ENCODE measurements at regions not wholly inside any gene's neighbourhood (a gene's known extent, or its start where the extent isn't known, plus 50 kb on each side); places are given as distances from the start of the nearest gene placed in this dataset.

DNA sequence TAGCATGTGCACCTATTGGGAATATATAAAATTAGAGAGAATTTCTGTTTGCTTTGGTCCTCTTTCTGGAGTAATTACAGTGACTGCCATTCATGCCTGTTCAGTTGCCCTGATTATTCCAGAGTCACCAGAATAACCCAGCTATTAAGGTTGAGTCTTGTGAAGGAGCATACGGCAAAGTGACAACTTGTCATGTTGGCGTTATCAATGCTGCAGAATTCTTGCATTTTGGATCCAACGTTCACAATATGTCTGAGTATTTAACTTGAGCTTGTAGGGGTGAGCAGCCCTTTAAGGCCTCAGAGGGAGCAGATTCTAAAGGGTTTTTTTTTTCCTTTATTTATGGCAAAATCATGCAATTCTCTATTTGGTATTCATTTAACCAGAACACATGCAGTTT, 419.4 kb upstream of the MGMT start:
- peaks cover 11% of the 10 kb centered on the region for H3K4me1 Mint-ChIP-seq
- TF ChIP-seq, protein P1, sequence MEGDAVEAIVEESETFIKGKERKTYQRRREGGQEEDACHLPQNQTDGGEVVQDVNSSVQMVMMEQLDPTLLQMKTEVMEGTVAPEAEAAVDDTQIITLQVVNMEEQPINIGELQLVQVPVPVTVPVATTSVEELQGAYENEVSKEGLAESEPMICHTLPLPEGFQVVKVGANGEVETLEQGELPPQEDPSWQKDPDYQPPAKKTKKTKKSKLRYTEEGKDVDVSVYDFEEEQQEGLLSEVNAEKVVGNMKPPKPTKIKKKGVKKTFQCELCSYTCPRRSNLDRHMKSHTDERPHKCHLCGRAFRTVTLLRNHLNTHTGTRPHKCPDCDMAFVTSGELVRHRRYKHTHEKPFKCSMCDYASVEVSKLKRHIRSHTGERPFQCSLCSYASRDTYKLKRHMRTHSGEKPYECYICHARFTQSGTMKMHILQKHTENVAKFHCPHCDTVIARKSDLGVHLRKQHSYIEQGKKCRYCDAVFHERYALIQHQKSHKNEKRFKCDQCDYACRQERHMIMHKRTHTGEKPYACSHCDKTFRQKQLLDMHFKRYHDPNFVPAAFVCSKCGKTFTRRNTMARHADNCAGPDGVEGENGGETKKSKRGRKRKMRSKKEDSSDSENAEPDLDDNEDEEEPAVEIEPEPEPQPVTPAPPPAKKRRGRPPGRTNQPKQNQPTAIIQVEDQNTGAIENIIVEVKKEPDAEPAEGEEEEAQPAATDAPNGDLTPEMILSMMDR (conservative IDR thresholded peaks at IDR 0.05) = no peak
- no peak overlapping the region for H3K27ac Mint-ChIP-seq (ENCODE audit: unreplicated experiment)
- DNase-seq (ENCODE audit: low read depth, low spot score) = no peak
- H3K9me3 Mint-ChIP-seq = no peaks in the 10 kb centered on the region
- H3K27me3 Mint-ChIP-seq (ENCODE audit: low read depth) = peaks cover 5% of the 10 kb centered on the region
- no peaks in the 10 kb centered on the region for H3K36me3 Mint-ChIP-seq (ENCODE audit: low read depth)
- no peak overlapping the region for H3K4me3 Mint-ChIP-seq

DNA sequence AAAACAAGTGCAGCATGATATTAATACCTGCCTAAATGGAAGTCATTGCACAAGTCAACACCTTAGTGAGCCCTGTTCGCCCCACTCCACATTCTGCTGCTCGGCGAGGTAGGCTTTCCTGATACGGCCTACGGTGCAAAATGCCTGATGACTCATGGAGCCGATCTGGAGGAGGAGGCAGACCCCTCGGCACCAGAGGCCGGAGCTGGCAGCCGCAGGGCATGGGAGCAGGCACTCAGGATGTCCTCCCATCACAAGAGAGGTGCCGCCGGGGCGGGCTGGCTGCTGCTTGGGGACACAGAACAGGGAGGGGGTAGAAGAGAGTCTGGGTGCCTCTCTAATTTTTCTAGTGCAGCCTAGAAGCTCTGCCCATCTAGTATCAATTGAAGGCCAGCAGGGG, 418.5 kb upstream of the MGMT start:
- TF ChIP-seq, protein P1 (conservative IDR thresholded peaks at IDR 0.05) = no peak
- Mint-ChIP-seq H3K27me3 (ENCODE audit: low read depth) (peaks cover 2% of the 10 kb centered on the region), H3K4me1 (peaks cover 4% of the 10 kb centered on the region), H3K27ac (ENCODE audit: unreplicated experiment) (no peak overlapping the region), H3K9me3 (no peaks in the 10 kb centered on the region), H3K4me3 (no peak overlapping the region), H3K36me3 (ENCODE audit: low read depth) (no peaks in the 10 kb centered on the region)
- DNase-seq (ENCODE audit: low read depth, low spot score) = no peak

DNA sequence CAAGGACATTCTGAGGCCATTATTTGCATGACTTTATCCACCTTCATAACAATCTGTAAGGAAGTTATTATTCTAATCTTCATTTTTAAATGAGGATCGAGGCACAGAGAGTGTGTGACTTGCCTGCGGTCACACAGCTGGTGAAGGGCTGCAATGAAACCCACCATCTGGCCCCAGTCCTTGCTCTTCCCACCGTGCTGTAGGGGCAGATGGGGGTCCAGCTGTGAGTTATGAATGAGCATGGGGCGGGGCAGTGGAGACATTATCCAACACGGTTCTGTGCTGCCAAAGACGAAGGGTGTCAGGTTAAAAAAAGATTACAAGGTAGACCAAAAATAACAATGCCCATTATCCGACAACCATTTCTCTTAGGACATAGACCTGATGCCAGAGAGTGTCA, 417.5 kb upstream of the MGMT start:
- TF ChIP-seq, protein P1 (conservative IDR thresholded peaks at IDR 0.05) = no peak
- Mint-ChIP-seq H3K9me3 (no peaks in the 10 kb centered on the region), H3K36me3 (ENCODE audit: low read depth) (no peaks in the 10 kb centered on the region), H3K4me1 (no peaks in the 10 kb centered on the region), H3K4me3 (no peak overlapping the region), H3K27ac (ENCODE audit: unreplicated experiment) (no peak overlapping the region), H3K27me3 (ENCODE audit: low read depth) (peaks cover 2% of the 10 kb centered on the region)
- DNase-seq (ENCODE audit: low read depth, low spot score) = no peak

DNA sequence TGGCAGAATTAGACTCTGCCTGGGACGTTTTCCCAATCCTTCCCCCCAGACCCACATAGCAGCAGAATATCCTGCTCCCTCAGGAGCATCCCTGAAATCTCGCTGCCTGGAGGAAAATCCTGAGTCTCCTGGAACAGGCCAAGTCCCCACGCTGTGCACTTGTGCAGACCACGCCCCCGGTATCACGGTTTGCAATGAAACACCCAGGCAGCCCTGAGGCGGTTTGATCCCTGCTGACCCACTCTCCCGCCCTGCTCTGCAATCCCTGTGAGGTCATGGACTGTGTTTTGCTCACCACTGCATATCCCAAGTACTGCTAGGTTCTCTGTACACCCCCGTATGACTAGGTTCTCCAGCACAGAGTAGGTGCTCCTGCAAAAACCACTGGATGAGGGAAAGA, 411.8 kb upstream of the MGMT start:
- Mint-ChIP-seq H3K27ac (ENCODE audit: unreplicated experiment) (no peak overlapping the region), H3K4me3 (no peak overlapping the region), H3K9me3 (no peaks in the 10 kb centered on the region), H3K4me1 (peaks cover 10% of the 10 kb centered on the region), H3K36me3 (ENCODE audit: low read depth) (no peaks in the 10 kb centered on the region), H3K27me3 (ENCODE audit: low read depth) (no peaks in the 10 kb centered on the region)
- TF ChIP-seq, protein P1 (conservative IDR thresholded peaks at IDR 0.05) = no peak
- DNase-seq (ENCODE audit: low read depth, low spot score) = peak; percentile 22

DNA sequence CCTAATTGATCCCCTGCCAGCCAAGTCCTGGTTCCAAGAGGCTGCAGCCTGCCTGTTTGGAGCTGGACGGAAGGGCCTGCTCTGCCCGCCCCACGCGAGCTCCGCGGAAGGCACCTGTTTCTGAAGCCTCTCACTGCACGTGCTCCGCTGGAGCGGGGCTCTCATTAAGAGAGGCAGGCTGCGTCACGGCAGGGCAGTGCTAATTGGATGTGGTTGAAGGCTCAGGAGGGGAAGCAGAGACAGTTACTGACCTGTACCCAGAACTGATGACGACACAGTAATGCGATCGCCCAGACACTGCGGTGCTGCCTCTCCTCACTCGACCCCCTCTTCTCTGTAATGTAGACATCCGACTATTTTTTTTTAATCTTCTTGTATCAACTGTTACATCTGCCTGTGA, 411.1 kb upstream of the MGMT start:
- no peaks in the 10 kb centered on the region for H3K27me3 Mint-ChIP-seq (ENCODE audit: low read depth)
- H3K9me3 Mint-ChIP-seq = no peaks in the 10 kb centered on the region
- DNase-seq (ENCODE audit: low read depth, low spot score) = no peak
- TF ChIP-seq, protein P1 (conservative IDR thresholded peaks at IDR 0.05) = no peak
- H3K4me1 Mint-ChIP-seq = peaks cover 10% of the 10 kb centered on the region
- no peak overlapping the region for H3K27ac Mint-ChIP-seq (ENCODE audit: unreplicated experiment)
- no peak overlapping the region for H3K4me3 Mint-ChIP-seq
- no peaks in the 10 kb centered on the region for H3K36me3 Mint-ChIP-seq (ENCODE audit: low read depth)

All from neural crest cell (in vitro differentiated cells).